ENCODE measurements at regions not wholly inside any gene's neighbourhood (a gene's known extent, or its start where the extent isn't known, plus 50 kb on each side); places are given as distances from the start of the nearest gene placed in this dataset.
"Not testable (repeated sequence)": the region's sequence is repeated elsewhere in the genome, so short reads cannot be mapped to it uniquely, and the experiment has no call there.

GRCh38 chr1:214761030-214761429 lies 158.0 kb downstream of the CENPF start:
- Mint-ChIP-seq H3K4me3 (ENCODE audit: unreplicated experiment) (no peak overlapping the region), H3K4me1 (ENCODE audit: low read depth, unreplicated experiment) (no peaks in the 10 kb centered on the region), H3K27ac (ENCODE audit: unreplicated experiment) (no peak overlapping the region), H3K36me3 (ENCODE audit: unreplicated experiment) (peaks cover 14% of the 10 kb centered on the region), H3K27me3 (ENCODE audit: unreplicated experiment) (peaks cover 4% of the 10 kb centered on the region), H3K9me3 (ENCODE audit: unreplicated experiment) (peaks cover 12% of the 10 kb centered on the region)
- DNase-seq = no peak
- no peak for TF ChIP-seq CTCF (IDR thresholded peaks at IDR 0.05; ENCODE audit: partially characterized antibody, unreplicated experiment)

- Mint-ChIP-seq H3K27ac (ENCODE audit: unreplicated experiment) (no peak overlapping the region), H3K27me3 (ENCODE audit: unreplicated experiment) (peaks cover 4% of the 10 kb centered on the region), H3K4me3 (ENCODE audit: unreplicated experiment) (no peak overlapping the region), H3K4me1 (ENCODE audit: low read depth, unreplicated experiment) (no peaks in the 10 kb centered on the region), H3K36me3 (ENCODE audit: unreplicated experiment) (peaks cover 14% of the 10 kb centered on the region), H3K9me3 (ENCODE audit: unreplicated experiment) (peaks cover 10% of the 10 kb centered on the region)
- TF ChIP-seq CTCF (IDR thresholded peaks at IDR 0.05; ENCODE audit: partially characterized antibody, unreplicated experiment) = no peak
- DNase-seq = no peak
Observed at GRCh38 chr1:214762902-214763301, 159.9 kb downstream of the CENPF start.

GRCh38 chr1:214764502-214764901 lies 161.5 kb downstream of the CENPF start:
- Mint-ChIP-seq H3K4me1 (ENCODE audit: low read depth, unreplicated experiment) (no peaks in the 10 kb centered on the region), H3K27ac (ENCODE audit: unreplicated experiment) (no peak overlapping the region), H3K27me3 (ENCODE audit: unreplicated experiment) (peaks cover 4% of the 10 kb centered on the region), H3K4me3 (ENCODE audit: unreplicated experiment) (no peak overlapping the region), H3K36me3 (ENCODE audit: unreplicated experiment) (peaks cover 10% of the 10 kb centered on the region), H3K9me3 (ENCODE audit: unreplicated experiment) (peaks cover 10% of the 10 kb centered on the region)
- DNase-seq = no peak
- TF ChIP-seq CTCF (IDR thresholded peaks at IDR 0.05; ENCODE audit: partially characterized antibody, unreplicated experiment) = no peak

- Mint-ChIP-seq H3K36me3 (ENCODE audit: unreplicated experiment) (peaks cover 8% of the 10 kb centered on the region), H3K27ac (ENCODE audit: unreplicated experiment) (no peak overlapping the region), H3K9me3 (ENCODE audit: unreplicated experiment) (peaks cover 6% of the 10 kb centered on the region), H3K27me3 (ENCODE audit: unreplicated experiment) (peaks cover 3% of the 10 kb centered on the region), H3K4me1 (ENCODE audit: low read depth, unreplicated experiment) (no peaks in the 10 kb centered on the region), H3K4me3 (ENCODE audit: unreplicated experiment) (no peak overlapping the region)
- DNase-seq = no peak
- no peak for TF ChIP-seq CTCF (IDR thresholded peaks at IDR 0.05; ENCODE audit: partially characterized antibody, unreplicated experiment)
Observed at GRCh38 chr1:214767221-214767620, 164.2 kb downstream of the CENPF start.

- not testable (repeated sequence) for H3K27ac Mint-ChIP-seq (ENCODE audit: unreplicated experiment); H3K36me3 Mint-ChIP-seq (ENCODE audit: unreplicated experiment); H3K4me1 Mint-ChIP-seq (ENCODE audit: low read depth, unreplicated experiment); H3K9me3 Mint-ChIP-seq (ENCODE audit: unreplicated experiment); H3K27me3 Mint-ChIP-seq (ENCODE audit: unreplicated experiment); DNase-seq; H3K4me3 Mint-ChIP-seq (ENCODE audit: unreplicated experiment)
Observed at GRCh38 chr1:214769666-214770065, 166.7 kb downstream of the CENPF start.

- Mint-ChIP-seq H3K4me1 (ENCODE audit: low read depth, unreplicated experiment) (no peaks in the 10 kb centered on the region), H3K36me3 (ENCODE audit: unreplicated experiment) (no peaks in the 10 kb centered on the region), H3K27ac (ENCODE audit: unreplicated experiment) (no peak overlapping the region), H3K9me3 (ENCODE audit: unreplicated experiment) (no peaks in the 10 kb centered on the region), H3K27me3 (ENCODE audit: unreplicated experiment) (no peaks in the 10 kb centered on the region), H3K4me3 (ENCODE audit: unreplicated experiment) (no peak overlapping the region)
- no peak for DNase-seq
- no peak for TF ChIP-seq CTCF (IDR thresholded peaks at IDR 0.05; ENCODE audit: partially characterized antibody, unreplicated experiment)
Observed at GRCh38 chr1:214777364-214777763, 174.4 kb downstream of the CENPF start.

All from glutamatergic neuron (in vitro differentiated cells).